ENCODE measurements at regions not wholly inside any gene's neighbourhood (a gene's known extent, or its start where the extent isn't known, plus 50 kb on each side); places are given as distances from the start of the nearest gene placed in this dataset.
"Not testable (repeated sequence)": the region's sequence is repeated elsewhere in the genome, so short reads cannot be mapped to it uniquely, and the experiment has no call there.

GRCh38 chr1:57550092-57550491, 126.2 kb upstream of the DAB1 start:
- DNase-seq (ENCODE audit: insufficient read length, low spot score) = no peak

DNA sequence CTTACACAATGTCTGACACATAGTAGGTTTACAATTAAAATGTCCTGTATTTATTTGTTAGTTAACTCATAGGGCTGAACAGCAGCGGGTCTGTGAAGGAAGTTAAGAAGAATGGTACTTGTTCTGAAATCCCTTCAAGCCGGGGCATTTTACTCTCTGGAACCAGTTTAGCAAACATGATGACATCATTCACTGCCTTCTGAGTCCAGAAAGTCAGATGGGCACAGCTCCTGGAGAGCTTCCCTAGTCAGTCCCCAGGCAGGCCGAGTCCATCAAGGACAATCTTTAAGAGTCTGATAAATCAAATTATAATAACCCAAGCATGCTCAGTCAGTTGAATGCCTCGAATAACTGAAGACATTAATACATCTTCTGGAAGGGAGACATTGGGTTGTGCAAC, 125.4 kb upstream of the DAB1 start:
- no peak for DNase-seq (ENCODE audit: insufficient read length, low spot score)
- FAIRE-seq = no peak

More at GRCh38 chr1:57550092-57550491, 126.2 kb upstream of the DAB1 start:
- FAIRE-seq = no peak

DNA sequence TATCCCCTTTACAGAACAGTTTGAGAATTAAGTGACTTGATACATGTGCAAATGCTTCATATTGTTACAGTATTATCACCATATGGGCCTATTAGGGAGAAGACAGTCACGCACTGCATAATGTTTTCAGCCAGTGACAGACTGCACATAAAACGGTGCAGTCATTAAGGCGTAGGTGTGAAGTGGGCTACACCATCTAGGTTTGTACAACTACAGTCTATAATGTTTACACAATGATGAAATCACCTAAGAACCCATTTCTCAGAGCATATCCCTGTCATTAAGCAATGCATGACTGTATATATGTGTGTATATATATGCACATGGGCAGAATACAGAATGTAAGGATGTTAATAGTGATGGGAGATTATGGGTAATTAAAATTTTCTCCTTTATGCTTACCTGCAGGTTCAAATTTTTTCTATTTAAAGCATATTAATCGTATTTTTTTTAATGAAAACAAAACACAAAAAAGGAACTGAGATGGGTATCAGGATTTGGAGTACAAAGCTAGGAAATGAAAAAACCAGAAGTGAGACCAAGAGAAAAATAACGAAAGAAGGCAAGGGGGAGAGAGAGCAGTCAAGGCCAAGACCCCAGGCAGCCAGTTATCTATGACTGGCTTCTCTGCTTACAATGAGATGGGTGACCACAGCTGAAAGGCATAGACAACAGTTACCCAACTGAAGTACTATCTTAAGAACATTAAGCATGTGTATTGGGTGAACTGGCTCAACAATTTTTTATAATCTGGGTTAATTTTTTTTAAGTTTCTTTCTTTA, 122.9 kb upstream of the DAB1 start:
- no peak for FAIRE-seq
- no peak for DNase-seq (ENCODE audit: insufficient read length, low spot score)

- DNase-seq (ENCODE audit: insufficient read length, low spot score) (no peak), FAIRE-seq (no peak)
These were observed 120.5 kb upstream of the DAB1 start for GRCh38 chr1:57544345-57544744.

DNA sequence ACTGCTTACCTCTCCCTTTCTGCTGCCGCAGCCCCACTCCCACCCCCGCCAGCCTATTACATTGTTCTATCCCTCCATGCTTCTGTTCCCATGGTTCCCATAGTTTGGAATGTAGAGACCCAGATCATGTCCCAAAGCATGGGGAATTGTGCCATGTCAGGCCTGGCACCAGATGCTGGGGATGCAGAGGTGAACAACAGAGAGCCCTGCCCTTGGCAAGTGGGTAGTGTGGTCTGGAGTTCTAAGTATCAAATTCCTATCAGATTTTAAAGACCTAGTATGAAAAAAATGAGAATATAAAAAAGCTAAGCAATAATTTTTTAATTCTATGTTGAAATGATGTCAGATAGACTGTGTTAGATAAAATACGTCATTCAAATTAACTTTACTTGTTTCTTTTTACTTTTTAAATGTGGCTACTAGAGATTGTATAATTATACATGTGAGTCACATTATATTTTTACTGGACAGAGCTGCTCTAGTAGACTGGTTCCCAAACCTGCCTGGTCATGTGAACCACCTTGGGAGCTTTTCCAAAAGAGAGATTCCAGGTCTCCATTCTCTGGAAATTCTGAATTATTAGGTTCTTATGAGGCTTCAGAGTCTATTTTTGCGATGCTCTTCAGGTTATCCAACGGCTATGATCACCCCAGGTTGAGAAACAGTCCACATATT, 113.0 kb upstream of the DAB1 start:
- DNase-seq (ENCODE audit: insufficient read length, low spot score) = no peak
- FAIRE-seq = no peak

DNA sequence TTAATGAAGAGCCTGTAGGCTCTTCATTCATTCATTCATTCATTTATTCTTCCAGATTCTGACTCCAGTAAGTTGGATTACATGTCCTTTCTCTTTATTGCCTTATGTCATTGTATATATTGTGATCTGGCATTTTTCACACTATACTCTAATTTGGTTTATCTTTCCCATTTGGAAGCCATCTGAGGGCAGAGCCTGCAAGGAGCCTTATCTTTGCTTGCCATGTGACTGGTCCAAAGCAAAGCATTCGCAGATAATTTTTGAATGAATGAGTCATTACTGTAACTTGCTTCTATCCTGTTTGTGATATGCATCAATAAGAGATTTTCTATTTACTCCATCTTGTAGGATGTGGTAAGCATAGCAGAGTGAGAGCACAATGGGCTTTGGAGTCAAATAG, 108.4 kb upstream of the DAB1 start:
- DNase-seq (ENCODE audit: insufficient read length, low spot score) (no peak), FAIRE-seq (no peak)

- DNase-seq (ENCODE audit: insufficient read length, low spot score); FAIRE-seq: not testable (repeated sequence)
These were observed 107.0 kb upstream of the DAB1 start for GRCh38 chr1:57530911-57531260.

GRCh38 chr1:57530206-57530910, 106.5 kb upstream of the DAB1 start:
- DNase-seq (ENCODE audit: insufficient read length, low spot score) = no peak
- no peak for FAIRE-seq

DNA sequence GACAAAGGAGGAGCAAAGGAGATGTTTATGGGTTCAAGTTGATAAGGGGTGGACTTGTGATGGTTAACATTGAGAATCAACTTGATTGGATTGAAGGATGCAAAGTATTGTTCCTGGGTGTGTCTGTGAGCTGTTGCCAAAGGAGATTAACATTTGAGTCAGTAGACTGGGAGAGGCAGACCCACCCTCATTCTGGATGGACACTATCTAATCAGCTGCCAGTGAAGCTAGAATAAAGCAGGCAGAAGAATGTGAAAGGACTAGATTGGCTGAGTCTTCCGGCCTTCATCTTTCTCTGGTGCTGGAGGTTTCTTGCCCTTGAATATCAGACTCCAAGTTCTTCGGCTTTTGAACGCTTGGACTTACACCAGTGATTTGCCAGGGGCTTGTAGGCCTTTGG, 98.7 kb upstream of the DAB1 start:
- no peak for DNase-seq (ENCODE audit: insufficient read length, low spot score)
- no peak for FAIRE-seq

- FAIRE-seq (no peak), DNase-seq (ENCODE audit: insufficient read length, low spot score) (no peak)
These were observed 97.1 kb upstream of the DAB1 start for GRCh38 chr1:57520743-57521515.

- DNase-seq (ENCODE audit: insufficient read length, low spot score) (no peak), FAIRE-seq (no peak)
These were observed 94.6 kb upstream of the DAB1 start for GRCh38 chr1:57518496-57518895.

- DNase-seq (ENCODE audit: insufficient read length, low spot score) (no peak), FAIRE-seq (no peak)
These were observed 93.9 kb upstream of the DAB1 start for GRCh38 chr1:57517587-57518374.

- no peak for FAIRE-seq
- no peak for DNase-seq (ENCODE audit: insufficient read length, low spot score)
These were observed 88.5 kb upstream of the DAB1 start for GRCh38 chr1:57512386-57512785.

DNA sequence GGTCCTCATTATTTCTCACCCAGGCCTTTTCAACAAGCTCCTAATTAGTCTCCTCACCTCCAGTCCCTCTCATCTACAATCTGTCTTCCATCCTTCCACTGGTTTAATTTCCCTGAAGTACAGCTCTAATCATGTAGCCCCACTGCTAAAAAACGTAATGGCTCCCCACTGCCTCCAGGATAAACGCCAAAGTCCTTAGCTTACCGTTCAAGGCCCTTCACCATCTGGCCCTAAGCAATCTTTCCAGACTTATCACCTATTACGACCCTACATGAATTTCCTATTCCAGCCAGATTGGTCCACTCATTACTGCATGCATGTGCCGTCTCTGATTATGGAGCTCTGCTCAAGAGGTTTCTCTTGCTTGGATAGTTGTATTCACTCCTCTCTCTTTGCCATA, 83.1 kb upstream of the DAB1 start:
- no peak for DNase-seq (ENCODE audit: insufficient read length, low spot score)
- FAIRE-seq = no peak

DNA sequence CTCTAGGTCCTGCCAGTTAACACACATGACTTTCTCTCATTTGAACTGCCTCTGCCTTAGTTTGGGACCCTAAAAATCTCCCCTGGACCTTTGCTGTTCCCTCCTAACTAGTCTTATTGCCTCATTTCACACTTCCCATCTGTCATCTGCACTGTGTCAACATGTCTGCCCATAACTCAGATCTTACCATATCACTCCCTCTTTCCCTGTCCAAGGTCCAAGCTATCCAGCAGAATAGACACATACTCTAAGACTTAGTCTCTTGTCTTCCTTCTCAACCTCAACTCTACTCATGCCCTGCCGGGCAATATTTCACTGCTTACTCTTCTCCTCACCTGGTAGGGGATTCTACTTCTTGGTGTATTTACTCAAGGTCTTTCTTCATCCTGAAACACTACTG, 79.5 kb upstream of the DAB1 start:
- FAIRE-seq (no peak), DNase-seq (ENCODE audit: insufficient read length, low spot score) (no peak)

- FAIRE-seq = no peak
These were observed 76.4 kb upstream of the DAB1 start for GRCh38 chr1:57500136-57500830.

DNA sequence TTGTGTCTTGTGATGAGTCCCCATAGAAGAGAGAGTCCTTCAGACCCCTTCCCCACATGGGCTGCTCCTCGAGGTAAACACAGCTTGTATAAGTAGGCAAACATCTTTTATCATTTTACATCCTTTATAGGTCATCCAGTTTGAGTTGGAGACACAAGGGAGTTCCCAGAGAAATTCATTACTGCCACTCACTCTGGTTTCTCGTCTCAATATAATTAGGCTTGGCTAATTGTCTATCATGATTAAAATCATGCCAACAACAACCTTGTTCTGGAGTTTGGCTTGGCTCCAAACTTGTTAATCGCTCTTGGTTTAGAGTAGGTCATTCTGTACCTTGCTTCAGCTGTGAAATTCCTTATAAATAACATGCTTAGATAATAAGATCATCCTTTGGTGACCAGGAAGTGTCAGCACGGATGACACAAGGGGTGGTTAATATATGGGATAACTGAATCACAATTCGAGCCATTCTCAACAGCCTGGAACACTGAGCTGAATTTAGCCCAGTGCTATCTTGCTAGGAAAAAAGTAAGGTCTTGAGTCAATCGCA, 70.7 kb upstream of the DAB1 start:
- DNase-seq (ENCODE audit: insufficient read length, low spot score) = no peak
- FAIRE-seq = no peak

More at GRCh38 chr1:57500136-57500830, 76.4 kb upstream of the DAB1 start:
- no peak for DNase-seq (ENCODE audit: insufficient read length, low spot score)

DNA sequence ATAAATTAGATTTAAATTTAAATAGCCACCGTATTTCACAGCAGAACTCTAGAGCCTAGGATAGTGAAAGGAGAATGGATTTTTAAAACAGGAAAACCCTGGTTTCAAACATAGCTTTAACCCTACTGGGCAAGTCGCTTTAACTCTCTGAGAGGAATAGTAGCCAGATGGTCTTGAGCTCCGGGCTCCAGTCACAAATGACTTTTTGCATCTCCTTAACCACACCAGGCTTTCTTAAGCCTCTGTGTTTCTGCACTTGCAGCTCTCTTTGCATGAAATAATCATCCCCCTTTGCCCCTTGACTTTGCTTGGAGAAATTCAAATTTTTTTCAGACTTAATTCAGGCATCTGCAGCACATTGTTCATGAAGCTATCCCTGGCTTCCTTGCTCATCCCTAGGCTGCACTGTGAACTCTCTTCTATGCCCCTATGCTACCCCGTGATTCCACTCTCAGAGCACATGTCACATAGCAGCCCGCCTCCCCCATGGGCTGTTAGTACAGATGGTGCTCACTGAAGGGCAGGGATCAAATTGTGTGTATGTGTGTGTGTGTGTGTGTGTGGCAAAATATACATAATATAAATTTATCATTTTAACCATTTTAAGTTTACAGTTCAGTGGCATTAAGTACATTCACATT, 68.8 kb upstream of the DAB1 start:
- DNase-seq (ENCODE audit: insufficient read length, low spot score) (no peak), FAIRE-seq (no peak)
